ENCODE measurements at regions not wholly inside any gene's neighbourhood (a gene's known extent, or its start where the extent isn't known, plus 50 kb on each side); places are given as distances from the start of the nearest gene placed in this dataset.

DNA sequence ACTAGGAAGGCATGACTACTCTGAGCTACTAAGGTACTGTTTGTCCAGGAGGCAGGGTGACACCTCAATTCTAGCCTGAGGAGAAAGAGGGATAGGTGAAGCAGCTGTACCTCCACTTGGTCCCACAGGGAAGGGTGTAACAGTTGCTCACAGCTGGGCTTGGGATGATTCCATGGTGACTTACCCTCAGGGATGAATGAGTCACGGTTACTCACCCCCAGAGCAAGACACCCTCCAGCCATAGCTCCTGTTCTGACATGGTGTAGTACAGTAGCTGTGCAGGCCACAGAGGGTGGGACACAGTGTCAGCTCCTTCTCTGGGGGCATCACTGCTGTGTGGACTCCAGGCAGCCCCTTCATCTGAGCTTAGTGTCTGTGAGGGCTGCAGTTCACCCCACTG is 868.6 kb upstream of the SEMA6D start:
- Histone ChIP-seq H3K36me3 (no peaks in the 10 kb centered on the region), H3K9me3 (no peaks in the 10 kb centered on the region), H3K4me1 (ENCODE audit: control insufficient read depth in 1 of 2, insufficient read depth in 1 of 2, low read depth in 1 of 2, low read length in 1 of 2) (no peaks in the 10 kb centered on the region), H3K4me3 (ENCODE audit: low read depth in 1 of 2, low read length in 1 of 2) (no peak overlapping the region), H3K27ac (no peak overlapping the region), H3K27me3 (no peaks in the 10 kb centered on the region)
- TF ChIP-seq, protein P1, sequence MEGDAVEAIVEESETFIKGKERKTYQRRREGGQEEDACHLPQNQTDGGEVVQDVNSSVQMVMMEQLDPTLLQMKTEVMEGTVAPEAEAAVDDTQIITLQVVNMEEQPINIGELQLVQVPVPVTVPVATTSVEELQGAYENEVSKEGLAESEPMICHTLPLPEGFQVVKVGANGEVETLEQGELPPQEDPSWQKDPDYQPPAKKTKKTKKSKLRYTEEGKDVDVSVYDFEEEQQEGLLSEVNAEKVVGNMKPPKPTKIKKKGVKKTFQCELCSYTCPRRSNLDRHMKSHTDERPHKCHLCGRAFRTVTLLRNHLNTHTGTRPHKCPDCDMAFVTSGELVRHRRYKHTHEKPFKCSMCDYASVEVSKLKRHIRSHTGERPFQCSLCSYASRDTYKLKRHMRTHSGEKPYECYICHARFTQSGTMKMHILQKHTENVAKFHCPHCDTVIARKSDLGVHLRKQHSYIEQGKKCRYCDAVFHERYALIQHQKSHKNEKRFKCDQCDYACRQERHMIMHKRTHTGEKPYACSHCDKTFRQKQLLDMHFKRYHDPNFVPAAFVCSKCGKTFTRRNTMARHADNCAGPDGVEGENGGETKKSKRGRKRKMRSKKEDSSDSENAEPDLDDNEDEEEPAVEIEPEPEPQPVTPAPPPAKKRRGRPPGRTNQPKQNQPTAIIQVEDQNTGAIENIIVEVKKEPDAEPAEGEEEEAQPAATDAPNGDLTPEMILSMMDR (IDR thresholded peaks at IDR 0.05): no peak

DNA sequence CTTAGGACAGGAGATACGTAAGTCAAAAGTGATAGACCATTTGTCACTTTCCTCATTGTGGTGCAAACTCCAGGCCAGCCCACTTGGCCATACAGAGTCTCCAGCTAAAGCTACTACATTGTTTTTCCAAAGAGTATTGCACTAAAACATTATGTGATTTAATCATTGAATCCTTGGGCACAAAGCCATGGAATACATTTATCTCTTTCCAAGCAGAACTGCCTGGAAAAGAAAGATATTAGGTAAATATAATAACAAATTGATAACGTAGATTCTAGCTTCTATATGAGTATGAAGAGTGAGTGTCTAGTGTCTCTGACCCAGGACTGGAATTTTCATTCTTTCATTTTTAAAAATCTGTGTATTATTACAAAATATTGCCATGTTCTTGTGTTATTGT is 863.7 kb upstream of the SEMA6D start:
- TF ChIP-seq, protein P1 (IDR thresholded peaks at IDR 0.05): no peak
- no peak overlapping the region for H3K27ac ChIP-seq
- H3K4me1 ChIP-seq (ENCODE audit: control insufficient read depth in 1 of 2, insufficient read depth in 1 of 2, low read depth in 1 of 2, low read length in 1 of 2): no peaks in the 10 kb centered on the region
- no peaks in the 10 kb centered on the region for H3K9me3 ChIP-seq
- H3K4me3 ChIP-seq (ENCODE audit: low read depth in 1 of 2, low read length in 1 of 2): no peak overlapping the region
- no peaks in the 10 kb centered on the region for H3K27me3 ChIP-seq
- no peaks in the 10 kb centered on the region for H3K36me3 ChIP-seq

DNA sequence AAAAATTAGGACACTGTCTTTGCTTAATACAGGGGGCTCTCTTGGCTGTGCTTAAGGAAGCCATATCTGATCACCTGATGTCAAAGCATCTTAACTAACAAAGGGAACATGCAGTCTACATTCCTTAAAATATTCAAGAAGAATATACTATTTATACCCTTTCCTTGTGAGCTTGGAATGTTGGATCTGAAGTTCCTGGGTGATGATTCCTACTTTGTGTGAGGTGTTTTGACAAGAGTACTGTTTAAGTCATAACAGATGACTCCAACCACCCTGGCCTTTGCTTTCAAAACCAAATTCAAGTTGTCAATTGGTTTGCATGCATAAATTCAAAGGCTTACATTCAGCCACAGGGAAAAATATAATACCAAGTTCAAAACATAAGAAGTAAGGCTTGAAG is 862.7 kb upstream of the SEMA6D start:
- H3K9me3 ChIP-seq: no peaks in the 10 kb centered on the region
- TF ChIP-seq, protein P1 (IDR thresholded peaks at IDR 0.05): no peak

DNA sequence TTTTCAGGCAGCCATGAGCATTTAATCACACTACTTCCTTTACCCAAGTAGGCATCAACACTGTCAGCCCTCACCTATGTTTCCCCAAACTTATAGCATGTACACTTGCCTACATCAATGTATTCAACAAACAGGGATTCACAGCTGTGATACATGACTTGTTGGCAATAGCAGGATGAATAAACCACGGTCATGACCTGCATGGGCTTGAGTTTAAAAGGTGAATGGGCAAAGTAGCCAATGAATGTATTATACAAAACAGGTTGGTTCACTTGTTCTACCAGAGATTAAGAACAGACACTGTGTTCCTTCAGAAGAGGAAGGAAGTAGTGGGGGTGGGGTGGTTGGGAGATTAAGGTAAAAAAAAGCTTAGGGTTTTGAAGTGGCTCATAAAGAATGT is 861.9 kb upstream of the SEMA6D start:
- no peaks in the 10 kb centered on the region for H3K36me3 ChIP-seq
- TF ChIP-seq, protein P1 (IDR thresholded peaks at IDR 0.05): no peak
- no peak overlapping the region for H3K27ac ChIP-seq
- no peaks in the 10 kb centered on the region for H3K9me3 ChIP-seq
- H3K27me3 ChIP-seq: no peaks in the 10 kb centered on the region
- H3K4me3 ChIP-seq (ENCODE audit: low read depth in 1 of 2, low read length in 1 of 2): no peak overlapping the region
- H3K4me1 ChIP-seq (ENCODE audit: control insufficient read depth in 1 of 2, insufficient read depth in 1 of 2, low read depth in 1 of 2, low read length in 1 of 2): no peaks in the 10 kb centered on the region

More for the DNA sequence above, 862.7 kb upstream of the SEMA6D start:
- Histone ChIP-seq H3K4me3 (ENCODE audit: low read depth in 1 of 2, low read length in 1 of 2) (no peak overlapping the region), H3K27ac (no peak overlapping the region), H3K36me3 (no peaks in the 10 kb centered on the region), H3K27me3 (no peaks in the 10 kb centered on the region), H3K4me1 (ENCODE audit: control insufficient read depth in 1 of 2, insufficient read depth in 1 of 2, low read depth in 1 of 2, low read length in 1 of 2) (no peaks in the 10 kb centered on the region)

DNA sequence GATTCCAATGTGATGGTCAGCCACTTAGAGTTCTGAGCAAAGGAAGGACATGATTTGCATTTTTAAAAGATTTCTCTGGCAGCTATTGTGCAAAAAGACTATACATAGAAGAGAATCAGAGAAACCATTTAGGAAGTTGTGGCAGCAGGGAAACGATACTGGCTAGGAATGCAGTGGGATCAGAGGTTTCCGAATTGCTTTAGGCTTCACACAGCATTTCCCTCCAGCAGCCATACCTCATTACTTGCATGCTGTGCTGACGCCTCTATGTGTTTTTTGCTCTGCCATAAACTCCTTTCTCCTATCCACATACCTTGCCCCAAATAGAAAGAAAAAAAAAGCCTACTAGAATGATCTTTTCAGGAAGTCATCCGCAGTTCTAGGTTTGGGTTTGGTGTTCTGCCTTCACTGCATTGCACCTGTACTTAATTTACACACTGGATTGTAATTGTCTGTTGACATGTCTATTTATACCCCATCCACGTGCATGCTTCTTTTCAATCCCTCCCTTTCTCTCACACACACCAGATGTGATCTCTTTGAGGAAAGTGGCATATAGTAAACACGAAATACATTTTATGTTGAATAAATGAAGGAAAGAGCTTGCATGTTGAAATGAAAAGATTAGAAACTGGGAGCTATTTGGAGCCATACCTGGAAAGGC is 860.3 kb upstream of the SEMA6D start:
- Histone ChIP-seq H3K9me3 (no peaks in the 10 kb centered on the region), H3K36me3 (no peaks in the 10 kb centered on the region), H3K27me3 (no peaks in the 10 kb centered on the region), H3K27ac (no peak overlapping the region), H3K4me1 (ENCODE audit: control insufficient read depth in 1 of 2, insufficient read depth in 1 of 2, low read depth in 1 of 2, low read length in 1 of 2) (no peaks in the 10 kb centered on the region), H3K4me3 (ENCODE audit: low read depth in 1 of 2, low read length in 1 of 2) (no peak overlapping the region)
- TF ChIP-seq, protein P1 (IDR thresholded peaks at IDR 0.05): no peak

All from neutrophil (primary cell).